WERI-Rb-1 (cell line): ENCODE measurements at regions not wholly inside any gene's neighbourhood (a gene's known extent, or its start where the extent isn't known, plus 50 kb on each side); places are given as distances from the start of the nearest gene placed in this dataset.

Experiments used
- DNase-seq: peaks from one replicate; pipeline ENCODE4 v3.0.0-alpha.2; 2020
- H3K27ac ChIP-seq: fragments of 250-450 bp; sonication (Bioruptor Pico); 2 replicates; pipeline ENCODE4 v1.5.1; 2020; ENCODE audit warnings: mild to moderate bottlenecking, moderate library complexity
- H3K27me3 ChIP-seq: fragments of 250-450 bp; sonication (Bioruptor Pico); 2 replicates; pipeline ENCODE4 v1.5.1; 2021; ENCODE audit warnings: mild to moderate bottlenecking, low read depth, moderate library complexity; ENCODE audit not compliant: insufficient read depth, severe bottlenecking
- H3K36me3 ChIP-seq: fragments of 250-450 bp; sonication (Bioruptor Pico); 2 replicates; pipeline ENCODE4 v1.5.1; 2020; ENCODE audit warnings: mild to moderate bottlenecking, moderate library complexity
- H3K4me3 ChIP-seq: 2 replicates; pipeline ENCODE4 v1.5.1; 2011; ENCODE audit warnings: low read depth, mild to moderate bottlenecking, control low read depth, low read length
- H3K9me3 ChIP-seq: fragments of 250-450 bp; sonication (Bioruptor Pico); 2 replicates; pipeline ENCODE4 v1.5.1; 2021; ENCODE audit warnings: mild to moderate bottlenecking, moderate library complexity; ENCODE audit not compliant: severe bottlenecking
- TF ChIP-seq, protein P1 (sequence below): IDR thresholded peaks from 2 replicates; pipeline ENCODE4 v1.5.1; 2011; ENCODE audit warnings: low read depth, mild to moderate bottlenecking, control low read depth, inconsistent platforms, low read length

GRCh38 chr2:128450211-128451024 is 131.8 kb upstream of the HS6ST1 start:
- H3K27ac ChIP-seq: peak overlapping the region; percentile 11
- H3K4me3 ChIP-seq: no peak overlapping the region
- H3K27me3 ChIP-seq: no peaks in the 10 kb centered on the region
- H3K9me3 ChIP-seq: no peaks in the 10 kb centered on the region
- TF ChIP-seq, protein P1, sequence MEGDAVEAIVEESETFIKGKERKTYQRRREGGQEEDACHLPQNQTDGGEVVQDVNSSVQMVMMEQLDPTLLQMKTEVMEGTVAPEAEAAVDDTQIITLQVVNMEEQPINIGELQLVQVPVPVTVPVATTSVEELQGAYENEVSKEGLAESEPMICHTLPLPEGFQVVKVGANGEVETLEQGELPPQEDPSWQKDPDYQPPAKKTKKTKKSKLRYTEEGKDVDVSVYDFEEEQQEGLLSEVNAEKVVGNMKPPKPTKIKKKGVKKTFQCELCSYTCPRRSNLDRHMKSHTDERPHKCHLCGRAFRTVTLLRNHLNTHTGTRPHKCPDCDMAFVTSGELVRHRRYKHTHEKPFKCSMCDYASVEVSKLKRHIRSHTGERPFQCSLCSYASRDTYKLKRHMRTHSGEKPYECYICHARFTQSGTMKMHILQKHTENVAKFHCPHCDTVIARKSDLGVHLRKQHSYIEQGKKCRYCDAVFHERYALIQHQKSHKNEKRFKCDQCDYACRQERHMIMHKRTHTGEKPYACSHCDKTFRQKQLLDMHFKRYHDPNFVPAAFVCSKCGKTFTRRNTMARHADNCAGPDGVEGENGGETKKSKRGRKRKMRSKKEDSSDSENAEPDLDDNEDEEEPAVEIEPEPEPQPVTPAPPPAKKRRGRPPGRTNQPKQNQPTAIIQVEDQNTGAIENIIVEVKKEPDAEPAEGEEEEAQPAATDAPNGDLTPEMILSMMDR: no peak
- no peaks in the 10 kb centered on the region for H3K36me3 ChIP-seq
- no peak for DNase-seq

- no peak overlapping the region for H3K4me3 ChIP-seq
- no peaks in the 10 kb centered on the region for H3K36me3 ChIP-seq
- no peaks in the 10 kb centered on the region for H3K9me3 ChIP-seq
- H3K27me3 ChIP-seq: no peaks in the 10 kb centered on the region
- no peak overlapping the region for H3K27ac ChIP-seq
- DNase-seq: no peak
- TF ChIP-seq, protein P1: peak; percentile 17; the same call in 1 of the 2 replicates
Observed at GRCh38 chr2:128451084-128452023, 132.7 kb upstream of the HS6ST1 start.

- no peak for DNase-seq
- Histone ChIP-seq H3K27me3 (no peaks in the 10 kb centered on the region), H3K27ac (no peak overlapping the region), H3K9me3 (no peaks in the 10 kb centered on the region), H3K4me3 (no peak overlapping the region), H3K36me3 (no peaks in the 10 kb centered on the region)
- TF ChIP-seq, protein P1: no peak
Observed at GRCh38 chr2:128452024-128452411, 133.3 kb upstream of the HS6ST1 start.

- no peak overlapping the region for H3K27ac ChIP-seq
- DNase-seq: peak; percentile 78
- H3K27me3 ChIP-seq: no peaks in the 10 kb centered on the region
- TF ChIP-seq, protein P1: no peak
- H3K36me3 ChIP-seq: no peaks in the 10 kb centered on the region
- no peak overlapping the region for H3K4me3 ChIP-seq
- H3K9me3 ChIP-seq: no peaks in the 10 kb centered on the region
Observed at GRCh38 chr2:128452536-128453530, 134.2 kb upstream of the HS6ST1 start.

- Histone ChIP-seq H3K36me3 (no peaks in the 10 kb centered on the region), H3K9me3 (no peaks in the 10 kb centered on the region), H3K4me3 (no peak overlapping the region), H3K27me3 (no peaks in the 10 kb centered on the region), H3K27ac (no peak overlapping the region)
- no peak for DNase-seq
- TF ChIP-seq, protein P1: no peak
Observed at GRCh38 chr2:128454980-128455720, 136.5 kb upstream of the HS6ST1 start.
